ENCODE measurements at regions not wholly inside any gene's neighbourhood (a gene's known extent, or its start where the extent isn't known, plus 50 kb on each side); places are given as distances from the start of the nearest gene placed in this dataset.

DNA sequence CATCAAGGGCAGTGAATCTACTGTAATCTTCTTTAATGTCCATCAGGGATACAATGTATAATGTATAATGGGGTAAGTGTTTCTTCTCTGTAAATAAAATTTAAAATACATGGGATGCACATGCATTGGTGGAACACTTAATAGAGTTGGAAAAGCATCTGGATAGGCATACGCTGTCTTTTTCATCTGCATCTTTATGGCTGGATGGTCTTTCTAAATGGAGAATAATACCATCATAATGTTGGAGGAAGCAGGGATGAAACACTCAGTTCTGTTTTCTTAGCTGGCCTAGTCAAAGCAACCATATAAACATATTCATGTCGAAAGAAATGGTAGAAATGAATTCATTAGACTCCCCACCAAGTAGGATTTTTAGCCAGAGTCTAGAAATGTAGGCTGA, 202.8 kb downstream of the CDCA7 start:
- no peak for TF ChIP-seq CTCF (IDR thresholded peaks at IDR 0.05)
- no peak for TF ChIP-seq POLR2A (IDR thresholded peaks at IDR 0.05)
- no peak for TF ChIP-seq POLR2AphosphoS5 (IDR thresholded peaks at IDR 0.05)
- TF ChIP-seq EP300 (IDR thresholded peaks at IDR 0.05; ENCODE audit: low read depth): no peak

All from transverse colon (tissue), 4 donors.